NCI-H187 treated with DMSO at 0.1 percent for 48 hours (cell line): ENCODE measurements at regions not wholly inside any gene's neighbourhood (a gene's known extent, or its start where the extent isn't known, plus 50 kb on each side); places are given as distances from the start of the nearest gene placed in this dataset.

ENCODE experiments used
- DNase-seq: peaks from one replicate; lab custom pipeline; 2025; lab: John Stamatoyannopoulos, UW

DNA sequence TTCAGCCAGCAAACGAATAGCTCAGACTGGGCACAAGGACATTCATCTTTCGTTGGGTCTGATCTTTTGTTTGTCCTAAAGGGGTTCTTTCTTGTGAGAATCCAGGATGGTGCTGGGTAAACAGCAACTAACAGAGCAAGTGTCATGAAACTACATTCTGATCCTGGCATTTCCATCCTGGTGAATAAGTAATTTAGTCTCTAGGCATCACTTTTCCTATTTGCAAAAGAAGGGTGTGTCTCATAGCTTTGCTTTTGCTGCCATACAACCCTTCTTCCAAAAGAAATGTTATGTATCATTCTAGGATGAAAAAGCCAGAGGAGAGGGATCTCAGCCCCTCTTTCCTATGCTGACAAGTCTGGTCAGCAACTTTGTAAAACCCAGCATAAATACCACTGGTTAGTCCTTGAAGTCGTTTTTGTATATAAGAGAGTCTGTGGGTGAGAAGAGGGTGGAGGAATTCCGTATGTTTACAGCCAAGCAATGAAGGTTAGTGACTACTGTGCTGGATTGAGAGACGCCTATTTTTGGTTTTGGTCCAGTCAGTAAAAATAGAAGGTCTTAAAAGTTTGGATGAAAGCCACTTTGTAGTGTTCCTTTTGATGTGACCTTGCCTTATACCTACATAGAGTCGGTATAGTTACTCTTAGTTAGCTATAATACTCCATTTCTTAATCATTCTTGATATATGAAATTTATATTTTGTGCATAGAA is 88.4 kb upstream of the SLC25A13 start:
- no peak for DNase-seq

DNA sequence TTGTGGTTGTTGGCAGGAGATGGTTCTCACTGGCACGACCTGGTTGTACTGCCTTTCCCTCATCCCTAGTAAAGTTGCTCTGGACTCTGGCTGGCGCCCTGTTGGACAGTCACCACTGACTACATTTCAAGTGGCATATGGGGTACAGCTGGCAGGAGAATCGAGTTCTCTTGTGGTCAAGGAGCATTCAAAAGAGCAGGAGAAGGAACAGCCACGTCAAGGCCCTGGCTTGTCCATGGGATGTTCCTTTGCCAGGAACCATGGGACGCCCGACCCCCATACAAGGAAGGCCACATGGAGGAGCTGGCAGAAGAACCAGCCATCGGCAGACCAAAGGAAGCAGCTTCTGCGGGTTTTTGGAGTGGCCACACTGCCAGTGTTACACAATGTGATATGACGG is 87.0 kb upstream of the SLC25A13 start:
- DNase-seq: no peak

DNA sequence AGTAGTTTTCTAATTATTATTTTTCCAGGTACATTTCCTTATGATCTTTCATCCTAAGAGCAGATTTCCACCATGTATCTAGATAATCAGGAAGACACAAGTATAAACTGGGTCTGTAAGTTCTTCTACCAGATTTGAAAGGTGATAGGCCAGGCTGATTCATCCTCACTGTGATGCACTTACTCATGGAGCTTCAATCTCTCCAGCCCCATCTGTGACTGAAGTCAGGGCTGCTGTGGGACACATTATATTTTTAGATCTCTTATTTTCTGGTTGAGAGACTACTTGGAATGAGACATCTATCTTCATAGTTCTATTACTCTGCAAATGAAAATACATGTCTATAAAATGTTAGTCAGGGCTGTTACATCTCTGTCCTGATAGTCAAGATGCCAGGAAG is 85.5 kb upstream of the SLC25A13 start:
- DNase-seq: no peak

DNA sequence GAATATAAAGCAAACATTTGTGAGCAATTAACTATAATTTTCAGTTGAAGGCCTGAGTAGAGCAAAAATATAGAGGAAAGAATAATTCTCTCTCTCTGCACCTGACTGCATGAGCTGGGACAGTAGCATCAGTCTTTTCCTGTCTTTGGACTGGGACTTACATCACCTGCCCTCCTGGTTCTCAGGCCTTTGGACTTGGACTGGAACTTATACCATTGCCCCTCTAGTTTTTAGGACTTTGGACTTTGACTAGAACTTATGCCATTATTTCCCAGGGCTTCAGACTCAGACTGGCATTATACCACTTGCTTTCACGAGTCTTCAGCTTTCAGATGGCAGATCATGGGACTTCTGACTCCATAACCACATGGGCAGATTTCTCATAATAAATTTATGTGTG is 81.0 kb upstream of the SLC25A13 start:
- DNase-seq: no peak

DNA sequence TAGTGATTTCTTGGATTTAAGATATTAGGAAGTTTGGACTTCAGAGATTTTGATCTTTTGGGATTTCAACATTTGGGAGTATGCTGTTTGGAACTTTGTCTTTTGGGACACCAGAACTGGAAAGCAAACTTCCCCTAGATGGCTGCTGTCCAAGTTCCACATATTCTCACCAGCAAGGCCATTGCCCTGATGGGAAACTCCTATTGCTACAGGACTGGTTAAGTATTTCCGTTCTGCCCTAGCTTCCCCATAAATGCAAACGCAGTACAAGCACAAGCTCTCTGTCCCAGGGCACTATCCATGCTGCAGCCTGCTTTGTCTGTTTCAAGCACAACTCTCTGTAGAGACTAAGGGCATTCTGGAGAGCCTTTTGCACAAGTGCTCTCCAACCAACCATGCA is 79.3 kb upstream of the SLC25A13 start:
- no peak for DNase-seq

DNA sequence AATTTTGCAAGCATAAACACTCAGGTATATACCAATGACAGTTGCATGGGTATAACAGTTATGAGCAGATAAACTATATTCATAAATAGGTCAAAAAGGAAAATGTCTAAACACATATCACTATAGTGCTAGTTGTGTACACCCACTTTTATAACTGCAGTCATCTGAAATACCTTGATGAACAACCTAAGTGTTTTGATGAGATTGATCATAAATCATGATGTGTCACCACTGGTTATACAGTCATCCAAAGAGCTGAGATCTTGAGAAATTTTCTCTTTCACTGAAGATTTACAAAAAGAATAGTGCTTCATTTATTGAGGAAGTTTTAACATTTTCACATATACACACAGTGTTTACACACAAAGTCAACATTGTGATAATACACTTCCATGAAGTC is 78.6 kb upstream of the SLC25A13 start:
- no peak for DNase-seq

DNA sequence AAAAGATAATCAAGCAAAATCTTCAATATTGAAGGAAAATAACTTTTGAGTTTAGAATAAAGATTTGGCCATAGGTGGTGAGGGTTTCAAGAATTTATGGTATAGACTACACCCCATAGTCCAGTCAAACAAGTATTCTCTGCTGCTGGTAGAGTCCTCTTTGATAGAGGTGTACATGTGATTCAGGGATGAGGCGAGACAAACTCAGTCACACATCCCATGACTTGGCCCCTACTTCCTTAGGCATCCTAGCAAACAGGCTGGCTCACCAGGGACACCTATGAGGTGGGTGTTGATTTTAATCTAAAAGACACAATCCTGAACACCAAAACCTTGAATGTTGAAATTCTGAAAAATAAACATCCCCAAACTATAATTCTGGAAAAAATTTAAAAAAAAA is 78.1 kb upstream of the SLC25A13 start:
- no peak for DNase-seq

DNA sequence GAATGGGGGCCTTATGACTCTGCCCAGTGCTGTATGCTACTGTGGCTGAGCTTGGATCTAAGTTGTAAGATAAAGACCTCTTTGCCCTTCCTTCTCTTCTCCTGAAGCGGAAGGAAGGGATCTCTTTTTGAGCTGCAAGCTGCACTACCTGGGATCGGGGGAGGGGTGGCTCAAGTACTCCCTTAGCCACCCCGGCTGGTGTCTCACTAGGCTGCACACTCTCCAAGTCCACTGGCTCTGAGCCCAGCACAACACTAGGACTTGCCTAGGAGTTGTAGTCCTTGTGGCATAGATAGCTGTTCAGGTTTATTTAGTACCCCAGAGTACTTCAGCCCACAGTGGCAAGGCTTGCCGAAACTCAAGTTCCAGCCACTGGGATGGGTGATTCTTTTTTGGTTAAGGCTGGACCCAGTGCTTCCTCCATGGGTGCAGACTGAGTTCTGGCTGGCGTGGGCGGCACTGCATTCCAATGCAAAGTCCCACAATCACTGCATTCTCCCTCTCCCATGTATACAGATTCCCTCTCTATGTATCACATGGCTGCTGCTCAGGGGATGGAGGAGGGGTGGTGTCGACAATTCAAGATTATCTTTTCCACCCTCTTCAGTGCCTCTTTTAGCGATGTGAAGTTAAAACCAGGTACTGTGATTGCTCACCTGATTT is 76.2 kb upstream of the SLC25A13 start:
- DNase-seq: no peak

DNA sequence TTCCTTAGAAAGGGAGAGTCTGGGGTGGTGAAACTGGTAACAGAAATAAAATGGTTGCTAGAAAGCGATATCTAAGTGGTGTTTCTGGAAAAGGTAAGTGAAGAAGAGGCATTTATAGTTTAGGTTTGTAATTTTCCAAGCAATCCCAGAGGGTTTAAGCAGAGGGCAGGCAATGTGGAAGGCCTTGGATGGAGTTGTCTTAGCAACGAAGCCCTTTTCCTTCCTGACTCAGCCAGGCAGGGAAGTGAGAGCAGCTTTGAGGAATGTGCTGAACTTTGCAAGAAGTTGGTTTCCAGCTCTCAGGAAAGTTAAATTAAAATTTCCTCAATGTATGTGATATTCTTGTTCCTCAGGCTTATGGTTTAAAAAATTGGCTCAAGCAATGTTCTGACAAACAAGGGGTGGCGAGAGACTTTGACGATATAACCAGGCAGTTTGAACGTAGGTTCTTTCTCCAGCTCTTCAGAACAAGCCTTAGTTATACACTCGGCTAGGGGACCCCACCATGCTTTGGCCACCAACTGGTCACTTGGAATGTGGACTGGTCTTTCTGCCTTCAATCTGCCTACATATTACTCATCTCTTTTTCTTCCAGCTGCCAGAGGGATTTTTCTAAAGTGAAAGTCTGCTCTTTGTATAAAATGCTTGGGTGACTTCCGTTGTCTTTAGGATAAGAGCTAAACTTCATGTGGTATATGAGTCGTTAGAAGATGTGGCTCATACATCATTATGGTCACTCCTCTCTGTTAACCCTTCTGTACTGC is 66.9 kb upstream of the SLC25A13 start:
- no peak for DNase-seq

DNA sequence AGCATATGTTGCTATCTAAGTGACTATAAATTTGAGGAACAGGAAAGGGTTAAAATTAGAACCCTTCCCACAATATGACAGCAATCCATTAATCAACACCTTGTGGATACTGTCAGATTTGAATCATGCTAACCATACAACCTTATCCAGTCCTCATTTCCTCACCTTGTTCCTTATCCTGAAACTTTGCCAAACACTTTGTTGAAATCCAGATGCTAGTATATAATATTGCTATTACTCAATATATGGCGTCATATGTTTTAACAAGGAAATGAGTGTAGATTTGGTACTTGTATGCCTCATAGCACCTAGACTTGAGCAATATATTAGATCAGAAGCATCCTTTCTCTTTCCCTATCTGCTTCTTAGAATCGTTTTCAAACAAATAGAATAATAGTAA is 66.3 kb upstream of the SLC25A13 start:
- no peak for DNase-seq

DNA sequence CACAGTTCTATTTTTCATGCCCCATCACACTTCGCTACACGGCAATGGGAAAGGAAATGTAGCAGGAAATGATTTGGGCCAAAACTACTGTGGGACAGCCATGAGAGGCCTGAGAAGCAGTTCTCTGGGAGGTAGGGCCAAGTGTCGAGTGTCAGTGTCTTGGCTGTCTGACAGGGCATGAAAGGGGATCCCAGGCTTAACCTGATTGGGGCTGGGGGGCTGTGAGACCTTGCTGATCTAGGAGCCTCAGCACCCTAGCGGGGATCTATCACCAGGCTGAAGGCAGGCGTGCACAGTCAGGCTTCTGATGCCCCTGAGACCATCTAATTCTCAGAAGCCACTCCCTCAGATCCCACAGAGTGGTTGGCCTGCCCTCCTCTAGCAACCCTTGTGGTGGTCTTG is 58.2 kb upstream of the SLC25A13 start:
- no peak for DNase-seq

DNA sequence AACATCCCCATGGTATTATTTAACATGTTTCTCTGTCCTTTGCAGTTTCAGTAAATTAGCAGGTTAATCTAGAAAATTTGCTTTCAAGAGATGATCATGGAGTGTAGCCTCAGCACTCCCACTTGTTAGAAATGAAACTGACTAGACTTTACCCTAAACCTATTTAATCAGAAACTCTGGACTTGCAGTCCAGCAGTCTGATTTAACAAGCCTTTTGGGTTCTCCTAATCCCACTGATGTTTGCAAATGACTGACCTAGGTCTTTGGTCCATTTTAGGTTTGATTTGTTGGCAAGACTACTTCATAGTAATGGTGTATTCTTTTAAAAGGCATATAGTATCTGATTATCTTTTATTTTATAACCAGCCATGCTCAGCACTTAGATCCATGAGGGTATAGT is 55.5 kb upstream of the SLC25A13 start:
- DNase-seq: no peak
